GM18907 (cell line): ENCODE measurements at regions not wholly inside any gene's neighbourhood (a gene's known extent, or its start where the extent isn't known, plus 50 kb on each side); places are given as distances from the start of the nearest gene placed in this dataset.
"Not testable (repeated sequence)": the region's sequence is repeated elsewhere in the genome, so short reads cannot be mapped to it uniquely, and the experiment has no call there.

Source experiments
- ATAC-seq: cut with Tn5 transposase; IDR thresholded peaks from one replicate; pipeline ENCODE4 v1.9.1; 2021; ENCODE audit warnings: mild to moderate bottlenecking, moderate library complexity; ENCODE audit not compliant: unreplicated experiment

DNA sequence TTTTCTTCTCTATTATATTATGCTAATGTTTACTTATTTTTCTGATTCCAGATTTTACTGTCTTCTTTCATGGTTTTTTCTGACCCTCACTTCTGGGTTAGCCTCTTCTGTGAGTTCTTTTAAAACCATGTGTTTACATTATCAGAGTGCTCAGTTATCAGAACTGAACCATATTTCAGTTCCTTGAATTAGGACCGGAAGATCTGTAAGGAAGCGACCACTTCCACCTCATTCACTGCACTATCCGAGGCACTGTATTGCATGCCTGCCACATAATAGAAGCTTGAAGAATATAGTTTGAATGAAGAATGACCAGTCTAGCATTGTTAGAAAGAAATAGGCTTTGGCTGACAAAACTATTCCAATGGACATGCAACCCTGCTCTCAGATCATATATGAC, 281.0 kb upstream of the DEPDC1 start:
- ATAC-seq, result no peak

DNA sequence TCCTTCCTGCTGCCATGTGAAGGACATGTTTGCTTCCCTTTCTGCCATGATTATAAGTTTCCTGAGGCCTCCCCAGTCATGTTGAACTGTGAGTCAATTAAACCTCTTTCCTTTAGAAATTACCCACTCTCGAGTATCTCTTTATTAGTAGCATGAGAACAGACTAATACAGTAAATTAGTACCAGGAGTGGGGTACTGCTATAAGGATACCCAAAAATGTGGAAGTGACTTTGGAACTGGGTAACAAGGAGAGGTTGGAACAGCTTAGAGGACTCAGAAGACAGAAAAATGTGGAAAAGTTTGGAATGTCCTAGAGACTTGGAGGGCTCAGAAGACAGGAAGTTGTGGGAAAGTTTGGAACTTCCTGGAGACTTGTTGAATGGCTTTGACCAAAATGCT, 283.0 kb upstream of the DEPDC1 start:
- not testable (repeated sequence) for ATAC-seq

DNA sequence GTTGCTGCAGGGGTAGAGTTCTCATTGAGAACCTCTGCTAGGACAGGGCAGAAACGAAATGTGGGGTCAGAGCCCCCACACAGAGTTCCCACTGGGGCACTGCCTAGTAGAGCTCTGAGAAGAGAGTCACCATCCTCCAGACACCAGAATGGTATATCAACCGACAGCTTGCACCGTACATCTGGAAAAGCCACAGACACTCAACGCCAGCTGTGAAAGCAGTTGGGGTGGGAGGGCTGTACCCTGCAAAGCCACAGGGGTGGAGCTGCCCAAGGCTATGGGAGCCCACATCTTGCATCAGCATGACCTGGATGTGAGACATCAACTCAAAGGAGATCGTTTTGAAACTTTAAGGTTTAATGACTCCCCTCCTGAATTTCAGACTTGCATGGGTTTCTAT, 284.0 kb upstream of the DEPDC1 start:
- no peak for ATAC-seq

GRCh38 chr1:68782890-68783289, 286.0 kb upstream of the DEPDC1 start:
- ATAC-seq, result no peak

GRCh38 chr1:68785328-68785727, 288.4 kb upstream of the DEPDC1 start:
- ATAC-seq, result no peak

GRCh38 chr1:68788762-68789161, 291.9 kb upstream of the DEPDC1 start:
- ATAC-seq, result no peak

GRCh38 chr1:68791800-68792199, 294.9 kb upstream of the DEPDC1 start:
- no peak for ATAC-seq

GRCh38 chr1:68795956-68796355, 299.1 kb upstream of the DEPDC1 start:
- ATAC-seq, result no peak

GRCh38 chr1:68796888-68797287, 300.0 kb upstream of the DEPDC1 start:
- no peak for ATAC-seq

- no peak for ATAC-seq
Observed at GRCh38 chr1:68798071-68798470, 301.2 kb upstream of the DEPDC1 start.

DNA sequence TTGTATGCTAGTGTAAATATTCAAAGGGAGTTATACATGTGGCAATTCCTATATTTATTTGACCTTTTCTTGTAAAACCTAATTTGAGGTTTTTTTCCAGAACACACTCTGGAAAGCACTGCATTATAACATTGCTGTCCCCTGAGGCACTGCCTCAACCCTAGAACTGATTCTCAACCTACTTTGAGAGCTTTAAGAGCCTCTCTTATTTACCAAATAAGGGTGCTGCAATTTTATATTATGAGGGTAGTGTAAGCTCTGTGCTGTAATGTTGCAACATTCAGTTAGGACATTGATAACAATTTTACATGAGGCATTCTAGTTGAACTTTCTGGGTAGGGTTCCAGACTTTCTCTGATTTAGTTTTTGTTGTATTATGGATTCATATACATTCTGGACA, 302.2 kb upstream of the DEPDC1 start:
- ATAC-seq, result no peak

GRCh38 chr1:68800182-68800581, 303.3 kb upstream of the DEPDC1 start:
- no peak for ATAC-seq

DNA sequence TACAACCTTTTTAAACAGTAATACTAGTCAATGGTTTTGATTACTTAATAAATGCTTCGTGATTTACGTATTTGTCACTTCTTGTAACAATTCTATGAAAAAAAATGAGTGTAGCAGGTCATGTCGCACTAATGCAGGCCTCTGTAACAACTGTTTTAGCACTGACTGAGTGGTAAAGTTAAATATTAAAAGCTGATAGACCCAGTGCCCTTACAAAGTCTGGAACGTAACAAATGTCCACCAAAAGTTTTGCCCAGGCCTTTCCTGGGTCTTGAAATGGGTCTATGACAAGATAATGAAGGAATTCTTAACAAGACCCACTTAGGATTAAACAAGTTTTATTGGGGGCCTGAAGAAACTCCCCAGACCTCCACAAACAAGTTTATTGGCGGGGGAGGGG, 304.6 kb upstream of the DEPDC1 start:
- no peak for ATAC-seq

DNA sequence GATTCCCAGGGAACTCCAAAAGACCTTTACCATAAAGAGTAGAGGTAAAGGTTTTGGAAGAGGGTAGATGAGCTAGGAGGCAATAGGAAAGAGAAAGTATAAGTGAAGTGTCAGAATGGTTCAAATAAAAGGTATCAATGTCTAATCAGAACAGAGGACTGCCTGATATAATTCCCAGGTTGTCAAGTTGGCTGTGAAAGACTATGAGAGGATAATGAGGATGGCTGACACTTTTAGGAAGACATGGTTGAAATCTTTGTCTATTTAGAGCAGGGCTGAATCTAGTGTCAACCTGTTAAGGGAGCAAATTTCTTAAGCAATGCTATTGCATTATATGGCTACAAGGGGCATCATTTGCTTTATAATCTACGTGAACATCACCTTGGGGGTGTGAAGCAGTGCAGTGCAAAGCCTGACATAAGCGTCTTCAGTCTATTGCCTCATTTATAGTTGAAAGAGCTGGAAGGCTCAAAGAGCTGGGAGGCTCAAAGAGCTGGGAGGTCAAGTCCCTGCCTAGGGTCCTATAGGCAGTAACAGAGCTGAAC, 308.3 kb upstream of the DEPDC1 start:
- no peak for ATAC-seq

GRCh38 chr1:68808351-68808750, 311.5 kb upstream of the DEPDC1 start:
- ATAC-seq, result no peak

- ATAC-seq, result no peak
Observed at GRCh38 chr1:68811806-68812205, 314.9 kb upstream of the DEPDC1 start.

DNA sequence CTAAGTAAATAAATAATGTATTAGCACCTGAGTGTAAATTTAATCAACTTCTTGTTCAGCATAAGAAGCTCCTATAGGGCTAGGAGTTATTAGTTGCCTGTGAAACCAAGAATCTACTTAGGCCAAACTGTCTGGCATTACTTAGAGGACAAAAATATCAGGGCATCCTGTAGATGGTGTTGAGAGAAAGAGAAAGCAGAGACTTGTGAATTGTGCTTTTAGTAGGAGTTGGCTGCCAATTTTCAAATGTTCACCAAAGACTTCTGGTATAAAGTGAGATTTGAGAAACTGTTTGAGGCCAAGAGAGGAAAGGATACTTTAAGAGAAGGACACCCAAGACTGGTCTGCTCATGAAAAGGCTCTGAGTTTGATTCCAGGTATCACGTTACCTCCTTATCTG, 315.5 kb upstream of the DEPDC1 start:
- no peak for ATAC-seq

DNA sequence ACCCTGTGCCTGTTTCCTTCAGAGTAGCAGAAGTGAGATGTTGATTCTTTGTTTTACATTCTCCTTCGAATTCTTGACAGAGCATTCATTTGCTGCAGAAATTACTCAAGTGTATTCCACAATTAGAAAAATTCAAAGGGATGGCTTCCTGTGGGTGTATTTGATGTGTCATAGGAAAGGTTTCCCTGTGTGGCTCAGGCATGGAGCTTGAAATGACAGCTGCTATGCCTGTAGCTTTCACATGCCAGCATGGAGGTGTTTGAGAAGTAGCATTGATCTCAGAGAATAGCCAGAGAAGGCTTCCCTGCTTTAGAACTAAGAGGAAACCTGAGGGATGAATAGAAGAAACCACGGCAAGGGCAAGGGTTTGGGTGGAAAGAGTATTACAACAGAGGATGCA, 317.2 kb upstream of the DEPDC1 start:
- ATAC-seq, result no peak

- ATAC-seq, result no peak
Observed at GRCh38 chr1:68815632-68816031, 318.8 kb upstream of the DEPDC1 start.

DNA sequence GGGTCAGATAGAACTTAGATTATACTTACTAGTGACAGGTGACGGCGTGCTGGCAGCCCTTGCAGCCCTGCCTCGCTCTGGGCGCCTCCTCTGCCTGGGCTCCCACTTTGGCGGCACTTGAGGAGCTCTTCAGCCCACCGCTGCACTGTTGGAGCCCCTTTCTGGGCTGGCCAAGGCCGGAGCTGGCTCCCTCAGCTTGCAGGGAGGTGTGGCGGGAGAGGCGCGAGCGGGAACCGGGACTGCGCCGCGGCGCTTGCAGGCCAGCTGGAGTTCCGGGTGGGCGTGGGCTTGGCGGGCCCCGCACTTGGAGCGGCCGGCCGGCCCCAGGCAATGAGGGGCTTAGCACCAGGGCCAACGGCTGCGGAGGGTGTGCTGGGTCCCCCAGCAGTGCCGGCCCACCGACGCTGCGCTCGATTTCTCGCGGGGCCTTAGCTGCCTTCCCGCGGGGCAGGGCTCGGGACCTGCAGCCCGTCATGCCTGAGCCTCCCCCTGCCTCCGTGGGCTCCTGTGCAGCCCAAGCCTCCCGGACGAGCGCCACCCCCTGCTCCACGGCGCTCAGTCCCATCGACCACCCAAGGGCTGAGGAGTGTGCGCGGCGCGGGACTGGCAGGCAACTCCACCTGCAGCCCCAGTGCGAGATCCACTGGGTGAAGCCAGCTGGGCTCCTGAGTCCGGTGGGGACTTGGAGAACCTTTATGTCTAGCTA, 320.8 kb upstream of the DEPDC1 start:
- not testable (repeated sequence) for ATAC-seq

DNA sequence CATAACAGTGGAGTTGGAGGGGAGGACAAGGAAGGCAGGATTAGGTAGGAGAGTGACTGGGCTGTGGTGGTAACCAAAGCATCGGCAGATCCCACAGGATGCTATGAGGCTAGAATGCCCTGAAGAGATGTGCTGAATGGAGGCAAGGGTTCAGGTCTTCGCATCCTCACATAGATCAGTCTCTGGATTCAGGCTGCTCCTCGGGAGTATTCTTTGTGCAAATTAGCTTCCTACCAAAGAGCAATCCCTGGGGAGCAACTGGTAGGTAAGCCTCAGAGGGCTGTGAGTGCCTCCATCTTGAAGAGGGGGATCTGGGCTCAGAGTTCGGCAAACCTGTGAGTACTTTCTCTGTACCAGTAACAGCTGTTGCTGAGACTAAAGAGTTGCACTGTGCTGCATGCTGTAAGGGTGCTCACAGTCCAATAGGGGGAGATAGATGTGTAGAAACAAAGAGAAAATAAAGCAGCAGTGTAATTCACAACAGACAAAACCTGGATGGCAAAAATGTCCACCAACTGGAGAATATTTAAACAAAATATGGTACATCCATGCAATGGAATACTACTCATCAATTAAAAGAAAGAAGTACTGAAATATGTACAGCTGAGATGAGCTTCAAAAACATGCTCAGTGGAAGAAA, 322.4 kb upstream of the DEPDC1 start:
- no peak for ATAC-seq

DNA sequence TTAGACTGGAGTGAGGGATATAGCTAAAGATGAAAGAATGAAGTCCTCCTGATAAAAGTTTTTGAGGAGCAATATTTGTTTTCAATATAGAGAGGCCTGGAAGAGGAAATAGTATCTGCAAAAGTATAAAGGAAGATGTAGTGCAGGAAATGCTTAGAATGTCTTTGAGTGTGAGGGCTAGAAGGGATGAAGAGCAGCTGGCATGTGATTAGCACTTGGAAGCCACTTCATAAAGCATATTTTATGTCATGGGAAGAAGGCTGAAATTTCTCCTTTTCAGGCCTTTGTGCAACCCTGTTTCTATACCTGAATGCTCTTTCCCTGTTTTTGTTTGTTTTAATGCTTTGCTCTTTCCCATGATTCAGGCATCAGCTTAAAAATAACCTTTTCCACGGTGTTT, 323.3 kb upstream of the DEPDC1 start:
- no peak for ATAC-seq

DNA sequence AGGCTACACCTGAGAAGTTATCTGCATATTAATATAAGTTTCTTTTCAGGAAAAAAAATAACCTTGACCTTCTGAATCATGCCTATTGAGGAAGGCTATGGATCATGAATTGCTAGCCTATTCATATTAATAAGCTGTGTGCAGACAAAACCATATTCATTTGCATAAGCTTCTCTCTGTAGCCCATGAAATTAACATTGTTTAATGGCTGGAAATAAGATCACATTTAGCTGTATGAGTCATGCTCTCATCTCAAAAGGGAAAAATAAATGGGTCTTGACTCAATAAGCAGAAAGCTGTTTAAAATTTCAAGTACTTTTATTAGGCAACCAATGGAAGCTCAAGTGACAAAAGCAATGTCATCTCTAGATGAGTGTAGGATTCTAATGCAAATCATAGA, 330.0 kb upstream of the DEPDC1 start:
- ATAC-seq, result no peak
